ENCODE measurements at regions not wholly inside any gene's neighbourhood (a gene's known extent, or its start where the extent isn't known, plus 50 kb on each side); places are given as distances from the start of the nearest gene placed in this dataset.

GRCh38 chr4:144565527-144566195 is 80.3 kb upstream of the HHIP start:
- TF ChIP-seq POLR2AphosphoS5 (IDR thresholded peaks at IDR 0.05), result no peak
- no peak for TF ChIP-seq CTCF (IDR thresholded peaks at IDR 0.05)
- no peak for TF ChIP-seq EP300 (IDR thresholded peaks at IDR 0.05)
